GM21381 (cell line): ENCODE measurements at regions not wholly inside any gene's neighbourhood (a gene's known extent, or its start where the extent isn't known, plus 50 kb on each side); places are given as distances from the start of the nearest gene placed in this dataset.

ENCODE experiments used
- ATAC-seq: cut with Tn5 transposase; IDR thresholded peaks from one replicate; pipeline ENCODE4 v1.9.1; 2021; ENCODE audit warnings: mild to moderate bottlenecking, moderate library complexity; ENCODE audit not compliant: unreplicated experiment

DNA sequence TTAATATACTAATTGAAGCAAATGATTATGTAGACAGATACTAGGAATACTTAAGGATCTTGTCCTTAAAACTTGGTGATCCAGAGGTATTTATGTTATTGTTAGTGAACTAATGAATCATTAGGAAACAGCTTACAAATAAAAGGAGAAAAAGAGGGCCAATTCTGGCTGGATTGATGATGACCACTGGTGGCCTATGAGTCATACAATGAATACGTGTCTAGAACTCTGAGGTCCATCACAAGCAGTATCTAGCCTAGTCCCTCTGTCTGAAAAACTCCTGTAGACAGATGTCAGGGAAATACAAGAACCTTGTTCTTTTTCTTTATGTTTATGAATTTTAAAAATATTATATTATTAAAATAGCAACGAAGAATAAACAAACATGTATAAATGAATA, 51.7 kb upstream of the RTL1 start:
- ATAC-seq, result no peak

DNA sequence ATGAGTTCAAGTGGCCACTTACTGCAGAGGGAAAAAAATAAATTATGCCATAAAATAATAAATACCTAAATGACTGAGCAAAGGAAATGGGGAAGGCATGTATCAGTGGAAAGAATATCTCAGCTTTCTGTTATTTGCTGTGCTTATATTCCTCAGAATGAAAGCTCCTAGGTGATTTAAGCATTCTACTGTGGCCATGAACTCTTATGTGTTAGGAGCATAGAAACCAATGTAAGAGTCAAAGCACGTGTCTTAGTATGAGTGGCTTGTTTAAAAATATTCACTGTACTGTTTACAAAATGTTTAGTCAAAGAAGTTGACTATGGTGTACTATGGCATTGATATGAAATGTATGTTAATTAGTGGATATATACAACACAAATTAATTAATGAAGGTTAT, 59.0 kb upstream of the RTL1 start:
- no peak for ATAC-seq

DNA sequence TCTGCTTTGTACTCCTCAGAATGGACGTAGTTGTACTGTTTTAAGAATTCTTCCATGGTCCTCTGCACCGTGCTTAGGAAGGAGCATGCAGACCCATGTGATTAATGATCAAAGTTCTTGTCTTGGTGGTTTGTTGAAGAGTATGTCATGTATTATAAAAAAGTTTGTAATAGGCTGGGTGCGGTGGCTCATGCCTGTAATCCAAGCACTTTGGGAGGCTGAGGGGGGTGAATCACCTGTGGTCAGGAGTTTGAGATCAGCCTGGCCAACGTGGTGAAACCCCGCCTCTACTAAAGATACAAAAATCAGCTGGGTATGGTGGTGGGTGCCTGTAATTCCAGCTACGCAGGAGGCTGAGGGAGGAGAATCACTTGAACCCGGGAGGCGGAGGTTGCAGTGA, 61.8 kb upstream of the RTL1 start:
- ATAC-seq, result no peak

GRCh38 chr14:100967178-100967577, 63.7 kb upstream of the RTL1 start:
- no peak for ATAC-seq

DNA sequence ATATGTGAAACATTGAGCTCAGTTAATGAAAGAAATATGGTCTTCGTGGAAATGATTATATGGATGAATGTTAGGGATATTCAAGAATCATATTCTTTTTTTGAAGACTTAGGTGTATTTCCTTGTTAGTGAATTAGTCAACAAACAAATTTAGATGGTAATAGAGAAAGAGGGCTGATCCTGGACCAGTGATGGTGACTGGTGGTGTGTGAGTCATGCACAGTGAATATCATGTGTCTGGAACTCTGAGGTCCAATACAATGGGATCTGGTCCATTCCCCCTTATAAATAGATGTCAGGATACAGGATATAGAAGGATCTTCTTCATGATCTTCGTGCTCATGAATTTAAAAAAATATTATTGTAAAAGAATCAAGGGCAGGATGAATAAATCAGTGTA, 64.4 kb upstream of the RTL1 start:
- no peak for ATAC-seq

DNA sequence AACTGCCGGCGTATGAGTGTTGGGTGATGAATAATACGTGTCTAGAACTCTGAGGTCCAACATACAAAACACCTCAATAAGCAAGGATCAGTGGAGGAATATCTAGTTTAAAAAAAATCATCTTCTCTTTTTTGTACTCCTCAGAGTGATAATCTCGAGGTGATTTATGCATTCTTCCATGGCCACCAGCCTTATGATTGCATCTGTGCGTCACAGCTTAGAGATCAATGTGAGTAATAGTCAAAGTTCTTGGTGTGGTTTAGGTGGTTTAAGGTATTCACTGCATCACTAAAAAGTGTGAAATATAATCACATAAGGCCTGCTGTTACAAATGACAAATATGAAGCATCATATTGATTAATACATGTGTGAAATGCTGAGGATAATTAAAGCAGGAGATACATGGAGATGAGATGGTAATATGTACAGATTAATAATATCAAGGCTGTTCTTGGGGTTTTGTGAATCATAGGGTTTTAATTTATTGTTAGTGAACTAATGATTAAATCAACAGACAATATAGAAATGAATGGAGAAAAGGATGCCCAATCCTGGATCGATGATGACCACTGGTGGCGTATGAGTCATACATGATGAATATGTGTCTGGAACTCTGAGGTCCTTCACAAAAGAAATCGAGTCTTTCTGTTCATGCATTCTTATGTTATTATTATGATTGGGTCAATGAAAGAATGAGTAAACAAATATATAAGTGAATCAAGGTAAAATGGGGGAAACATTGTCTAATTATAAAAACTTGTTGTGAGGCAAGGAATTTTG, 68.8 kb upstream of the RTL1 start:
- no peak for ATAC-seq

- ATAC-seq, result no peak
These were observed 72.1 kb upstream of the RTL1 start for GRCh38 chr14:100975671-100976070.

- ATAC-seq, result no peak
These were observed 75.6 kb upstream of the RTL1 start for GRCh38 chr14:100979079-100979478.

GRCh38 chr14:100979780-100980179, 76.3 kb upstream of the RTL1 start:
- ATAC-seq, result no peak

DNA sequence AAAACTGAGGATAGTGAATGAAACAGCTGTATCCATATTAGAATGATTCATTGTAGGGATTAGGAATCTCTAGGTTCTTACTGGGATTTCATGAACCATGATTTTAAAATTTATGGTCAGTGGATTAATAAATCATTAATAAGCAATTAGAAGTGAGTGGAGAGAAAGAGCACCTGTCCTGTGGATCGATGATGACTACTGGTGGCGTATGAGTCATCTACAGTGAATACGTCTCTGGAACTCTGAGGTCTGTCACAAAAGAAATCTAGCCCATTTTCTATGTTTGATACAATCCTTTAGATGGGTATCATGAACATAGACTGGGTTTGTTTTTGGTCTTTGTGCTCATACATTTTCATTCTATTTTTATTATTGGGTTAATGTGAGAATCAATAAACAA, 77.3 kb upstream of the RTL1 start:
- no peak for ATAC-seq

DNA sequence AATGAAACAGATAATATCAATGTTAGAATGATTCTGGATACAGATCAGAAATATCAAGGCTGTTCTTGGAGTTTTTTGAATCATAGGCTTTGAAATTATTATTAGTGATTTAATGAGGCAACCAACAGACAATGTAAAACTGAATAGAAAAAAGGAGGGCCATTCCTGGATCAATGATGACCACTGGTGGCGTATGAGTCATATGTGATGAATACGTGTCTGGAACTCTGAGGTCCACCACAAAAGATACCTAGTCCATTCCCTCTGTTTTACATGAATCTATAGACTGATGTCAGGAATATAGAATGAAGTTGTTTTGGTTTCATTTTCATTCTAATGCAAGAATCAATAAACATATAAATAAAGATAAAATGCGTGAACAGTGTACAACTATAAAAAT, 78.3 kb upstream of the RTL1 start:
- ATAC-seq, result no peak

DNA sequence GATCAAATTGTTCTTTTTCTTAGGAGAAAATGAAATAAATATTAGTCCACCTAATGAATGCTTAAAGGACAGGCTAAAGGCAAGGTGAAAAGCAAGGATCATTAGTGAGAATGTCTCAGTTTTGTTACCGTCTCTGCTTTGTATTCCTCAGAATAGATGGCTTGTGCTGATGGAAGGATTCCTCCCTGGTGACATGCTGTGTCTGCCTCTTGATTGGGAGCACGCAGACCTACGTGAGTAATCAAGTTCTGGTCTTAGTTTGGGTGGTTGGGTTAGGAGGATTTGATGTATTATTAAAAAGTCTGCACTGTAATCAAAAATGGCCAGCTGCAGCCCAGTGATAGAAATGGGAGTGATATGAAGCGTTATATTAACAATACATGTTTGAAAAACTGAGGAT, 78.8 kb upstream of the RTL1 start:
- ATAC-seq, result no peak

- no peak for ATAC-seq
These were observed 79.2 kb upstream of the RTL1 start for GRCh38 chr14:100982762-100983161.

GRCh38 chr14:100983710-100984109, 80.2 kb upstream of the RTL1 start:
- ATAC-seq, result no peak

DNA sequence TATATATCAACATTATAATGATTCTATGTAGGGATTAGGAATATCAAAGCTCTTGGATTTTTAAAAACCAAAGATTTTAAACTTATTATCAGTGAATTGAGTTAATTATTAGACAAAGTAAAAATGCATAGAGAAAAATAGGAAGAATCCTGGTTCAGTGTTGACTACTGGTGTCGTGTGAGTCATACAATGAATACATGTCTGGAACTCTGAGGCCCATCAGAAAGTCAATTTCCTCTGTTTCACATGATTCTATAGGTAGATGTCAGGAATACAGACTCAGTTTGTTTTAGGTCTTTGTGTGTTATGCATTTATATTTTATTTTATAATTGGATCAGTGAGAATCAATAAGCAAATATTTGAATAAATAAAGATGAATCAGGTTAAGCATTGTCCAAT, 84.5 kb upstream of the RTL1 start:
- no peak for ATAC-seq

GRCh38 chr14:100988411-100988900, 84.9 kb upstream of the RTL1 start:
- ATAC-seq, result no peak

DNA sequence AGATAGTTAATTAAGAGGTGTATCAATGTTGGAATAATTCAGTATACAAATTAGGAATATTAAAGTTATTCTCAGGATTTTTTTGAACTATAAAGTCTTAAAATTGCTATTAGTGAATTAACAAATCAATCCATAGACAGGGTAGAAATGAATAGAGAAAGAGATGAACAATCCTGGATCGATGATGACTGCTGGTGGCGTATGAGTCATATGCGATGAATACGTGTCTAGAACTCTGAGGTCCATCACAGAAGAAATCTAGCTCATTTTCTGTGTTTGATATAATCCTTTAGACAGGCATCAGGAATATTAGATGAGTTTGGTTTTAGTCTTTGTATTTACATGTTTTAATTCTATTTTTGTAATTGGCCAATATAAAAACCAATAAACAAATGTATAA, 85.4 kb upstream of the RTL1 start:
- ATAC-seq, result no peak

GRCh38 chr14:100989924-100990323, 86.4 kb upstream of the RTL1 start:
- ATAC-seq, result no peak

DNA sequence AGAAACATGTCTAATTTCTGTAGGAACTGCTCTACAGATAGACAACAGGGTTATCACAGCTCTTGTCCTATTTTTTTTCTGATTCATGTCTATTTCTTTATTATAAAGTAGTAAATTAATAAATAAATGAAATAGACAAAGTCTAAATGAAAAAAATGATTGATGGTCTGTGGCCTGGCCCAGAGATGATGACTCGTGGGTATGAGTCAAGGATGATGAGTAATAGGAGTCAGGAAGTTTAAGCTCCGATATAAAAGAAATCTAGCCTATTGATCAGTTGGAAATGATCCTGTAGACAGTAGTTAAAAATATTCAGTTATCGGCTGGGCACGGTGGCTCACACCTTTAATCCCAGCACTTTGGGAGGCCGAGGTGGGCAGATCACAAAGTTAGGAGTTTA, 90.6 kb upstream of the RTL1 start:
- no peak for ATAC-seq

DNA sequence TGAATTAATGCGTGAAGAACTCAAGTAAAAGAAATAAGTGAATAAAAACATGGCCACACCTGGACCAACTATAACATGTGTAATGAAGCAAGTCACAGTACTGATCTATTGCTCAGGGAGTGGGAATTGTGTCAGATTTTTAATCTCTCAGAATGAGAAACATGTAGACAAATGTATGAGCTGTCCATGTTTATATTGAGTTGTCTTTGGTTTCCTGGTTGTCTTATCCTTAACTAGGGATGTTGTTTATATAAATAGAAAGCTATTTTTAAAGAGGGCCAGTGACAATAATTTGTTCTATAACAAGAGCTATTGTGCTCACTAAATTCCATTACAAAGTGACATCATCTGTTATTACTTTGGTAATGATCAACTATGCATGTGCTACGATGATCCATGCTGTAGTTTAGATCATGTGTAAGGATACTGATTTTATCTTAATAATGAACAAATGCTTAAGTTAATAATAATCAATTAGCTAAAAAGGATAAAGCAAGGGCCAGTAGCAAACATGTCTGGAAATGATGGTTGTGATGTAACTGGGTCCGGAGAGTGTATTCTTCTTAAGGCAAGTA, 91.3 kb upstream of the RTL1 start:
- no peak for ATAC-seq

DNA sequence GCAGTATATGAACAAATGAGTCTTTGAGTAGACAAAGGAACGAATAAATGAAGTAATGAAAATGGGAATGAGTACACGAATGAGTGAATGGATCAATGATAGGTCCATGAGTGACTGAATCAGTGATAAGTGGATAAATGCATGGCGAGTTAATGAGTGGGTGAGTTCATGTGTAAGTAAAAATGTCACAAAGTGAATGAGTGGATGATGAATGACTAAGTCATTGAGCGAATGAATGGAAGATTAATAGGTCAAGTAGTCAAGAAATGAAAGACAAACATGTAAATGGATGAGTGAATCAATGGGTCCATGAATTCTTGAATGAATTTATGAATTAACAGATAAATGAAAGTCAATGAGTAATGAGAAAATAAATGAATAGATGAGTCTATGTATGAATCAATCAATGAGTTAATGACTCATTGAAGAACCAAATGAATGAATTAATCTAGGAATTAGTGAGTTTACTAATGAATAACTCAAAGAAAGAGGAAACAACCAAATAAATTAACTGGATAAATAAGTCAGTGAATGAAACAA, 97.3 kb upstream of the RTL1 start:
- ATAC-seq, result no peak

GRCh38 chr14:101001311-101002069, 98.0 kb upstream of the RTL1 start:
- ATAC-seq, result no peak
